Vagina (tissue), 2 donors: ENCODE measurements at regions not wholly inside any gene's neighbourhood (a gene's known extent, or its start where the extent isn't known, plus 50 kb on each side); places are given as distances from the start of the nearest gene placed in this dataset.

Source experiments
- DNase-seq, 2 donors: peaks; one replicate each; pipeline ENCODE4 v3.0.0-alpha.2; 2017; ENCODE audit errors: extremely low spot score in 2 of 2
- H3K27ac ChIP-seq: fragments of 200-600 bp; sonication (generic); one replicate; pipeline ENCODE4 v1.5.1; 2019
- H3K27me3 ChIP-seq: fragments of 200-600 bp; sonication (generic); one replicate; pipeline ENCODE4 v1.5.1; 2019
- H3K36me3 ChIP-seq, 2 donors: fragments of 200-600 bp; sonication (generic); one replicate each; pipeline ENCODE4 v1.5.1; 2017 to 2019
- H3K4me1 ChIP-seq: fragments of 200-600 bp; sonication (generic); one replicate; pipeline ENCODE4 v1.5.1; 2019
- H3K4me3 ChIP-seq, 2 donors: fragments of 200-600 bp; sonication (generic); 1 replicate in 1 of 2; 2 replicates in 1 of 2; pipeline ENCODE4 v1.5.1; 2016 to 2019
- H3K9me3 ChIP-seq: fragments of 200-600 bp; sonication (generic); one replicate; pipeline ENCODE4 v1.5.1; 2019
- POLR2A ChIP-seq, 2 donors: fragments of 450-650 bp; IDR thresholded peaks; one replicate each; pipeline ENCODE4 v1.6.1; 2017; ENCODE audit warnings: antibody characterized with exemption in 2 of 2, mild to moderate bottlenecking in 2 of 2, moderate library complexity in 2 of 2
- POLR2AphosphoS5 ChIP-seq, 2 donors: sonication (generic); formaldehyde crosslinking; IDR thresholded peaks; one replicate each; pipeline ENCODE4 v1.9.0; 2017; ENCODE audit warnings: antibody characterized with exemption in 2 of 2, mild to moderate bottlenecking in 2 of 2, low read depth in 1 of 2; ENCODE audit not compliant: insufficient read depth in 1 of 2
- intact Hi-C: fragments of 100-400 bp; cut with DNase I; formaldehyde crosslinking; loops from one replicate; pipeline ENCODE4 v1.15.1; 2023
- TF ChIP-seq, protein P1 (sequence below), 3 experiments: fragments of 450-650 bp in 2 of 3; fragments of 200-600 bp in 1 of 3; sonication (generic) in 1 of 3; IDR thresholded peaks; one replicate each; pipeline ENCODE4 v1.5.1; 2017 to 2019; ENCODE audit warnings: antibody characterized with exemption in 3 of 3, mild to moderate bottlenecking in 2 of 3, moderate library complexity in 2 of 3

DNA sequence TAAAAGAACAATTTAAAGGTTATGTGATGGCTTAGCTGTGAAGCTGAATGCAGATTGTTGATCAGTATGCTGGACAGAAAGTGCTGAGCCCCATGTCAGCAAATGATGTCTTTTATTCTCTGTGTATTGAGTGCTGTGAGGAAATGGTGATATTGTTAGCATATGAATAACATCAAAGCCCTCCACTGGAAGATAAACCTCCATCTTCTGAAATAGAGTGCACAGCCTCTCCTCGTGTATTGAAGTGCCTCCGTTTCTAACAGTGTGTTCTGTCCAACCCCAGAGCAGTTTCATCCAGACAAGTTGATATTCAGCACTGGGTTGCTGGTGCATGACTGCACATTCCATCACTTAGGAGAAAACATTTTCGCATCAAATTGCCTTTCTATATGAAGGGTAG is 242.9 kb downstream of the CSNK1G3 start:
- Histone ChIP-seq H3K4me3 (no peak overlapping the region), H3K27me3 (no peaks in the 10 kb centered on the region), H3K27ac (no peak overlapping the region), H3K4me1 (peaks cover 16% of the 10 kb centered on the region), H3K36me3 (no peaks in the 10 kb centered on the region), H3K9me3 (no peaks in the 10 kb centered on the region)
- DNase-seq = no peak
- intact Hi-C loops = no loop called here
- TF ChIP-seq, protein P1, sequence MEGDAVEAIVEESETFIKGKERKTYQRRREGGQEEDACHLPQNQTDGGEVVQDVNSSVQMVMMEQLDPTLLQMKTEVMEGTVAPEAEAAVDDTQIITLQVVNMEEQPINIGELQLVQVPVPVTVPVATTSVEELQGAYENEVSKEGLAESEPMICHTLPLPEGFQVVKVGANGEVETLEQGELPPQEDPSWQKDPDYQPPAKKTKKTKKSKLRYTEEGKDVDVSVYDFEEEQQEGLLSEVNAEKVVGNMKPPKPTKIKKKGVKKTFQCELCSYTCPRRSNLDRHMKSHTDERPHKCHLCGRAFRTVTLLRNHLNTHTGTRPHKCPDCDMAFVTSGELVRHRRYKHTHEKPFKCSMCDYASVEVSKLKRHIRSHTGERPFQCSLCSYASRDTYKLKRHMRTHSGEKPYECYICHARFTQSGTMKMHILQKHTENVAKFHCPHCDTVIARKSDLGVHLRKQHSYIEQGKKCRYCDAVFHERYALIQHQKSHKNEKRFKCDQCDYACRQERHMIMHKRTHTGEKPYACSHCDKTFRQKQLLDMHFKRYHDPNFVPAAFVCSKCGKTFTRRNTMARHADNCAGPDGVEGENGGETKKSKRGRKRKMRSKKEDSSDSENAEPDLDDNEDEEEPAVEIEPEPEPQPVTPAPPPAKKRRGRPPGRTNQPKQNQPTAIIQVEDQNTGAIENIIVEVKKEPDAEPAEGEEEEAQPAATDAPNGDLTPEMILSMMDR (IDR thresholded peaks at IDR 0.05) = no peak
- TF ChIP-seq POLR2A (IDR thresholded peaks at IDR 0.05) = no peak
- TF ChIP-seq POLR2AphosphoS5 (IDR thresholded peaks at IDR 0.05; ENCODE audit: insufficient read depth in 1 of 2, low read depth in 1 of 2) = no peak

DNA sequence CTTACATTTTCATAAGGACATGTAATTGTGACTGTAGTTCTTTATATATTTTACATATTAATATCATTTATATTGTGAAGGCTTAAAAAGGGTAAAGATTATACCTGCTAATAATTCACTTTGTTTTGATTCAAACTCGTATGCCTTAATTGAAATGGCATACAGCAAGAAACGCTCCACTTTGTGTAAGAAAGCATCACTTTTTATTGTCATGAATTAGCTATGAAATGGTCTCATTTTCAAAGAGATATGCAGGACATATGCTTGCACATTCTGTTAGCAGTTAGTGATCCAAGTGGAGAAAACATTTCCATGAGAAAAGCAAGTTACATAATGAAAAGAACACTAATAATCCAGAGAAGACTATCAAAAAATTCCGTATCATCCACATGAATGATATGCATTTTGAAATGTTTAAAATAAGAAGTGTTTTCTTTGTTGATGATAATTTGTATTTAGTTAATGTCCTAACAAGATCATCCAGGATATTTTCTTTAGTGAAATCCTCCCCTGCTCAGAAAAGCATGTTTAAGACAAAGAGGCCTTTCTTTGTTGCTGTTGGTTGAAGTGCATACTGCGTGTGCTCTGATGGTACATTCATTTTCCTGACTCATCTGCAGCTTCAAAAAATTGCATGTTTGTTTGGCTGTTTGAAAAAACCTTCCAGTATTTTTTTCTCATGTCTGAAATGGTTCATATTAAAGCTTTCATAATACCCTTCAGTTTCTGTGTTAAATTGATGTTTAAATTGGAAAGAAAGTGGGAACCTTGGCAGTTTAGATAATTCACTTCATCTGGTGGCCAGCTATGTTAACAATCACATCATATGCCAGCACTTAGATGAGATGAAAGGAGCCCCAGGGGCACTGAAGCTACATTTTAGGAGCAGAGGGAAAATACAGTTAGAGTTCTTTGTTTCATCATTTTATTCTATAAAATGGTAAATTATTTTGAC is 242.2 kb downstream of the CSNK1G3 start:
- no peak for DNase-seq
- no peak for TF ChIP-seq POLR2A (IDR thresholded peaks at IDR 0.05)
- TF ChIP-seq, protein P1 (IDR thresholded peaks at IDR 0.05) = no peak
- no peak for TF ChIP-seq POLR2AphosphoS5 (IDR thresholded peaks at IDR 0.05; ENCODE audit: insufficient read depth in 1 of 2, low read depth in 1 of 2)
- Histone ChIP-seq H3K27me3 (no peaks in the 10 kb centered on the region), H3K36me3 (no peaks in the 10 kb centered on the region), H3K9me3 (no peaks in the 10 kb centered on the region), H3K27ac (no peak overlapping the region), H3K4me3 (no peak overlapping the region), H3K4me1 (peaks cover 16% of the 10 kb centered on the region)
- intact Hi-C loops = no loop called here

DNA sequence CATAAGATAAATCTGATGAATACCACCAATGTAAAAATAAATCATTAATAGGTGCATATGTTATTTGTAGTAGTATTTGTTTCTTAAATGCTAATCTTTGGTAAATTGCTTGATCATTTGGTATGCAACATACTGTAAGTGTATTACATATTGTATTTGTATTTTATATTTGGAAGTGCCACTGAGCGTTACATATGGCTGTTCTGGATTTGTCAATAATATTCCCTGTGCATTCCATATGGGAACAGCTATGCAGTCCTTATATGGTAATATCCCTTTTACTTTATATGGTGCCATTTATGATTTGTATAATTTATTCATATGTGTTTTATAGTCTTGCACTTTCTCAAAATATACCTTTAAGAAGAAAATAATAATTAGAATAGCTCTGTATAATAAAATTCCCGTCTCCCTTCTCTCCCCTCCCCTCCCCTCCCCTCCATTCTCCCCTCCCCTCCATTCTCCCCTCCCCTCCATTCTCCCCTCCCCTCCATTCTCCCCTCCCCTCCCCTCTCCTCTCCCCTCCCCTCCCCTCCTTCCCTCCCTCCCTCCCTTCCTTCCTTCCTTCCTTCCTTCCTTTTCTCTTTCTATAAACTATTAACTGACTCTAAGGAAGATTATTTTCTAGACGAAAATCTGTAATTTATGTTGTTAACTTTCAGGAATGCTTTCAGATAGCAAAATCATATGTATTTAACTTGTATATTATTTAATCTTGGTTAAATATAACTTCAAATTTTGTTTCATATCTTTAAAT is 241.4 kb downstream of the CSNK1G3 start:
- Histone ChIP-seq H3K9me3 (no peaks in the 10 kb centered on the region), H3K4me3 (no peak overlapping the region), H3K27ac (no peak overlapping the region), H3K4me1 (peaks cover 16% of the 10 kb centered on the region), H3K27me3 (no peaks in the 10 kb centered on the region), H3K36me3 (no peaks in the 10 kb centered on the region)
- DNase-seq = no peak
- intact Hi-C loops = no loop called here
- TF ChIP-seq, protein P1 (IDR thresholded peaks at IDR 0.05) = no peak
- TF ChIP-seq POLR2AphosphoS5 (IDR thresholded peaks at IDR 0.05; ENCODE audit: insufficient read depth in 1 of 2, low read depth in 1 of 2) (no peak), POLR2A (IDR thresholded peaks at IDR 0.05) (no peak)

DNA sequence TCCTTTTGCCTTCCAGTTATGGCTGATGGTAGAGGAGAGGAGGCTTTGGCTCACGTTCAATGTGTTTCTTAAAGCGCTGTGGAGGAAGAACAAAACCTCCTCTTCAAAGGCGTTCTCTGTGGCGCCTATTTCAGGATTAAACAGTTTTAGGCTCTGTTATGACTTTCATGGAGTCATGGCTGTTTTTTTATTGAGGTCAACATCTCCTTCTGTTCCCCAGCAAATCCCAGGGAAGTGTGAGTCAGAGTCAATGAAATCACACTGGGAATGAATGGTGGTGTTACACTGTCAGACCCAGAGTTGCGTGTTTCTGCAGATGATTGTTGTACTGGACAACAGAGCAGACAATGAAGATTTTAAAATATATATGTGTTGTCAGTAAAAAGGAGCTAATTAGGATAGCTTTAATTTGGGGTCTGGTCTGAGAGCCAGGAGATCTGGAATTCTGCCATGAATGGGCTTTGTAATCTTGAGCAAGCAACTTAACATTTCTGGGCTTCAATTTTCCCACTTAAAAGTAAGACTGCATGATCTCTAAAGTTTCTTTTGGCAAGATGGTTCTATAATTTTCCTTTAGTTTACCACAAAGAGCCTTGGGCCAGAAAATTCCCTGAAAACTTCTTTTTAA is 240.7 kb downstream of the CSNK1G3 start:
- Histone ChIP-seq H3K4me1 (peaks cover 16% of the 10 kb centered on the region), H3K27ac (no peak overlapping the region), H3K9me3 (no peaks in the 10 kb centered on the region), H3K4me3 (no peak overlapping the region), H3K27me3 (no peaks in the 10 kb centered on the region), H3K36me3 (no peaks in the 10 kb centered on the region)
- TF ChIP-seq POLR2AphosphoS5 (IDR thresholded peaks at IDR 0.05; ENCODE audit: insufficient read depth in 1 of 2, low read depth in 1 of 2) (peak in 1 of 2 donors; percentile 12), POLR2A (IDR thresholded peaks at IDR 0.05) (no peak)
- TF ChIP-seq, protein P1 (IDR thresholded peaks at IDR 0.05) = no peak
- DNase-seq = no peak
- intact Hi-C loops = no loop called here
